PC-3 (cell line): ENCODE measurements at regions not wholly inside any gene's neighbourhood (a gene's known extent, or its start where the extent isn't known, plus 50 kb on each side); places are given as distances from the start of the nearest gene placed in this dataset.
A peak's percentile ranks its signal among the peaks of the same experiment; 100 is the strongest.
"Not testable (repeated sequence)": the region's sequence is repeated elsewhere in the genome, so short reads cannot be mapped to it uniquely, and the experiment has no call there.

Source experiments
- ATAC-seq: fragments of 200-7000 bp; cut with Tn5 transposase; 2 replicates; pipeline ENCODE4 v1.9.1; 2020; ENCODE audit warnings: mild to moderate bottlenecking, moderate library complexity
- BruUV-seq: library from RNA; stranded (reverse); fragments of 400-500 nt; replicated peaks from 2 replicates; lab custom pipeline; 2021; lab: Mats Ljungman, UMichigan
- CTCF ChIA-PET: fragments of 300-600 bp; sonication (Branson Sonifier 250); formaldehyde crosslinking; loops from one replicate; lab custom pipeline; 2022; ENCODE audit warnings: antibody characterized with exemption; lab: Charles Lee
- POLR2A ChIA-PET: fragments of 300-600 bp; sonication (Branson Sonifier 250); formaldehyde crosslinking; loops from one replicate; lab custom pipeline; 2022; ENCODE audit warnings: antibody characterized with exemption; ENCODE audit not compliant: unreplicated experiment; lab: Charles Lee
- DNase-seq: peaks from one replicate; pipeline ENCODE4 v3.0.0-alpha.2; 2015
- H2AFZ ChIP-seq: fragments of 300-600 bp; sonication (generic); 2 replicates; pipeline ENCODE4 v1.6.0; 2016; ENCODE audit warnings: antibody characterized with exemption, low read length
- H3F3A ChIP-seq: fragments of 300-600 bp; sonication (generic); one replicate; pipeline ENCODE4 v1.6.0; 2017; ENCODE audit warnings: antibody characterized with exemption, low read length, control low read depth, mild to moderate bottlenecking; ENCODE audit not compliant: unreplicated experiment
- H3K27ac ChIP-seq: fragments of 300-600 bp; sonication (generic); 2 replicates; pipeline ENCODE4 v1.5.1; 2016; ENCODE audit warnings: mild to moderate bottlenecking, low read length
- H3K27me3 ChIP-seq: fragments of 300-600 bp; sonication (generic); 2 replicates; pipeline ENCODE4 v1.6.1; 2016; ENCODE audit warnings: low read length, mixed read lengths
- H3K36me3 ChIP-seq: fragments of 300-600 bp; sonication (generic); 2 replicates; pipeline ENCODE4 v1.6.1; 2016; ENCODE audit warnings: low read depth, mixed run types, low read length, mixed read lengths
- H3K4me1 ChIP-seq: fragments of 300-600 bp; sonication (generic); 2 replicates; pipeline ENCODE4 v1.5.1; 2016; ENCODE audit warnings: low read length; ENCODE audit not compliant: insufficient read depth
- H3K4me2 ChIP-seq: fragments of 300-600 bp; sonication (generic); 2 replicates; pipeline ENCODE4 v1.6.0; 2016; ENCODE audit warnings: low read length
- H3K4me3 ChIP-seq: fragments of 300-600 bp; sonication (generic); 2 replicates; pipeline ENCODE4 v1.5.1; 2016; ENCODE audit warnings: mild to moderate bottlenecking, low read length, mixed read lengths
- H3K79me2 ChIP-seq: fragments of 300-600 bp; sonication (generic); 2 replicates; pipeline ENCODE4 v1.6.1; 2017; ENCODE audit warnings: low read length, mixed read lengths
- H3K9ac ChIP-seq: fragments of 300-600 bp; sonication (generic); 2 replicates; pipeline ENCODE4 v1.6.0; 2016; ENCODE audit warnings: mild to moderate bottlenecking, low read length
- H3K9me2 ChIP-seq: fragments of 300-600 bp; sonication (generic); replicated peaks from 2 replicates; pipeline ENCODE4 v1.6.1; 2016; ENCODE audit warnings: mixed run types, low read length, mixed read lengths
- H3K9me3 ChIP-seq: fragments of 300-600 bp; sonication (generic); 2 replicates; pipeline ENCODE4 v1.6.1; 2016; ENCODE audit warnings: low read length, mixed read lengths
- H4K20me1 ChIP-seq: fragments of 300-600 bp; sonication (generic); 2 replicates; pipeline ENCODE4 v1.6.1; 2016; ENCODE audit warnings: low read length, mixed read lengths
- intact Hi-C: fragments of 100-400 bp; cut with micrococcal nuclease; formaldehyde crosslinking; loops from 2 replicates; pipeline ENCODE4 v1.9.0; 2023
- TF ChIP-seq, protein P1 (sequence below): fragments of 300-600 bp; sonication (generic); conservative IDR thresholded peaks from 2 replicates; pipeline ENCODE4 v1.5.1; 2017; ENCODE audit warnings: antibody characterized with exemption, low read depth, mild to moderate bottlenecking, low read length

DNA sequence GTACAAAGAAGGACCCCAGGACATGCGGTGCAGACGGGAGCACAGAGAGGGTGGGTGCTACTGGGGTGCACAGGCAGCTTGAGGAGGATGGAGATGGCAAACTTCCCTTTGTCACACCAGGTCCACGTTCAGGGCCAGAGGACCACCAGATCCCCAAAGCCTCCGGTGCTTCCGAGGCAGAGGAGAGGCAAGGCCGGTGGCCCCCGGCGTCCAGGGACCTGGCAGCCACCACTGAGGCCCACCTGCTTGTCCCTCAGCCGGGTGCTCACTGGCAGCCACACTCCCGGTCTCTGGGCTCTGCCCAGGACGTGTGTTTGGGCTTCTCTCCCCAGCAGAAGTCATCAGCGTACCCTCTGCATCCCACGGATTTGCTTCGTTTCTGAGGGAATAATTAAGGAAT lies 571.1 kb downstream of the TUBA3C start:
- H3K4me3 ChIP-seq, H3K9ac ChIP-seq, H3K9me3 ChIP-seq, DNase-seq, CTCF ChIA-PET, H3K27ac ChIP-seq, H3K9me2 ChIP-seq, H4K20me1 ChIP-seq, intact Hi-C loops, H3K27me3 ChIP-seq, H3K36me3 ChIP-seq, H3F3A ChIP-seq, H3K4me1 ChIP-seq, BruUV-seq, ATAC-seq, H3K4me2 ChIP-seq, H2AFZ ChIP-seq, POLR2A ChIA-PET, H3K79me2 ChIP-seq: not testable (repeated sequence)

DNA sequence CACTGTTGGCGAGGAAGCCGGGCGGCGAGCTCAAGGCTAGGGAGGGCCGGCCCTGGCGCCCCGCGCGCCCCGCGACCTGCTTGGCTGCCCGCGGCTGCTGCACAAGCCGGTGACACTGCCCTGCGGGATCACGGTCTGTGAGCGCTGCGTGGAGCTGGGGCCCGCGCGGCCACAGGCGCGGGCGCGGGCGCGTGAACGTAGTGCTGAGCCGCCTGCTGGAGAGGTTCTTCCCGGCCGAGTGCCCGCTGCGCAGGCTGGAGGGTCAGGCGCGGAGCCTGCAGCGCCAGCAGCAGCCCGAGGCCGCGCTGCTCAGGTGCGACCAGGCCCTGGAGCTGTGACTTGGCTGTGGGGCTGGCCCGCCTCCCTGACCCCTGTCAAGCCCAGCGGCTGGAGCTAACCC lies 572.3 kb downstream of the TUBA3C start:
- H4K20me1 ChIP-seq, DNase-seq, H3K9me3 ChIP-seq, H3K4me3 ChIP-seq, BruUV-seq, H3K36me3 ChIP-seq, H3K9ac ChIP-seq, H3K27ac ChIP-seq, H3K9me2 ChIP-seq, H3K4me1 ChIP-seq, H3K4me2 ChIP-seq, intact Hi-C loops, CTCF ChIA-PET, H2AFZ ChIP-seq, POLR2A ChIA-PET, H3K27me3 ChIP-seq, H3F3A ChIP-seq, H3K79me2 ChIP-seq, ATAC-seq: not testable (repeated sequence)

DNA sequence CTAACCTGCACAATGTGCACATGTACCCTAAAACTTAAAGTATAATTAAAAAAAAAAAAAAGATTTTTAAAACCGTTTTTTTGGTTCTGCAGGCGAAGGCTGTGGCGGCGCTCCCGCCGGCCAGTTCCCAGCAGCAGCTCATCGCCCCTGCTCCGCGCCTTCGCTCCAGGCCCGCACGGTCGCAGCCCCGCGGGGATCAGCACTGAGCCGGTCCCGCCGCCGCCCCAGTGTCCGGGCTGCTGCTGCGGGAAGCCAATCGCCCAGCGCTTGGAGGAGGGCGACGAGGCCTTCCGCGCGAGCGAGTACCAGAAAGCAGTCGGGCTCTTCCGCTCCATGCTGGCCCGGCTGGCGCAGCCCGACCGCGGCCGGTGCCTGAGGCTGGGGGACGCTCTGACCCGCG lies 572.8 kb downstream of the TUBA3C start:
- intact Hi-C loops, CTCF ChIA-PET, H3K27me3 ChIP-seq, H3K79me2 ChIP-seq, H3K4me2 ChIP-seq, H4K20me1 ChIP-seq, H3K4me1 ChIP-seq, ATAC-seq, H3K4me3 ChIP-seq, H3K9ac ChIP-seq, H3K36me3 ChIP-seq, H2AFZ ChIP-seq, POLR2A ChIA-PET, H3K9me3 ChIP-seq, H3K27ac ChIP-seq, DNase-seq, H3F3A ChIP-seq, H3K9me2 ChIP-seq, BruUV-seq: not testable (repeated sequence)

- H4K20me1 ChIP-seq, BruUV-seq, H3K9me2 ChIP-seq, H3K27ac ChIP-seq, DNase-seq, H3K4me2 ChIP-seq, H2AFZ ChIP-seq, CTCF ChIA-PET, H3K4me3 ChIP-seq, H3K36me3 ChIP-seq, H3K79me2 ChIP-seq, intact Hi-C loops, POLR2A ChIA-PET, H3K9me3 ChIP-seq, H3K9ac ChIP-seq, H3K4me1 ChIP-seq, H3K27me3 ChIP-seq, H3F3A ChIP-seq, ATAC-seq: not testable (repeated sequence)
Measured at GRCh38 chr13:18600366-18600765, 581.3 kb downstream of the TUBA3C start.

DNA sequence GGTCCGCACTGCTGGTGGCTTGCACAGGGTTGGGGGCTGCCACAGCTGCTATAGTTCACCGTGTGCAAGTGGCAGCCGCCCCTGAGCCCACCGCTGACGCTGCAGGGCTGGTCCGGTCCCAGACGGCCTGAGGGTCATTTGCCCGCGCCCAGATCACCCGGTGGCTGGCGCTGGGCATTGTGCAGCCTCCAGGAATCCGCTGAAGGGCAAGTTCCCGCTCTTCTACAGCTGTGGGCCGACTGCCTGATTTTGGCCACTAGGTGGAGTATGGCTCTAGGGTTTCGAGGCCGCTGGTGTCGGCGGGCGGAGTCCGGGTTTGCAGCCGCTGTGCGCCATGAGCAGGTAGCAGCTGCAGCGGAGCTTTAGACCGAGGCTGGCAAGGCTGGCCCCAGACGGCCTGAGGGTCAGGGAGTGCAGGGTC lies 581.8 kb downstream of the TUBA3C start:
- H3K27me3 ChIP-seq, H4K20me1 ChIP-seq, POLR2A ChIA-PET, H3K4me3 ChIP-seq, H2AFZ ChIP-seq, H3K79me2 ChIP-seq, BruUV-seq, intact Hi-C loops, H3F3A ChIP-seq, H3K36me3 ChIP-seq, H3K27ac ChIP-seq, DNase-seq, H3K9ac ChIP-seq, CTCF ChIA-PET, H3K9me3 ChIP-seq, H3K9me2 ChIP-seq, ATAC-seq, H3K4me2 ChIP-seq, H3K4me1 ChIP-seq: not testable (repeated sequence)
- TF ChIP-seq, protein P1, sequence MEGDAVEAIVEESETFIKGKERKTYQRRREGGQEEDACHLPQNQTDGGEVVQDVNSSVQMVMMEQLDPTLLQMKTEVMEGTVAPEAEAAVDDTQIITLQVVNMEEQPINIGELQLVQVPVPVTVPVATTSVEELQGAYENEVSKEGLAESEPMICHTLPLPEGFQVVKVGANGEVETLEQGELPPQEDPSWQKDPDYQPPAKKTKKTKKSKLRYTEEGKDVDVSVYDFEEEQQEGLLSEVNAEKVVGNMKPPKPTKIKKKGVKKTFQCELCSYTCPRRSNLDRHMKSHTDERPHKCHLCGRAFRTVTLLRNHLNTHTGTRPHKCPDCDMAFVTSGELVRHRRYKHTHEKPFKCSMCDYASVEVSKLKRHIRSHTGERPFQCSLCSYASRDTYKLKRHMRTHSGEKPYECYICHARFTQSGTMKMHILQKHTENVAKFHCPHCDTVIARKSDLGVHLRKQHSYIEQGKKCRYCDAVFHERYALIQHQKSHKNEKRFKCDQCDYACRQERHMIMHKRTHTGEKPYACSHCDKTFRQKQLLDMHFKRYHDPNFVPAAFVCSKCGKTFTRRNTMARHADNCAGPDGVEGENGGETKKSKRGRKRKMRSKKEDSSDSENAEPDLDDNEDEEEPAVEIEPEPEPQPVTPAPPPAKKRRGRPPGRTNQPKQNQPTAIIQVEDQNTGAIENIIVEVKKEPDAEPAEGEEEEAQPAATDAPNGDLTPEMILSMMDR, result peak; percentile 17; the same call in 1 of the 2 replicates

DNA sequence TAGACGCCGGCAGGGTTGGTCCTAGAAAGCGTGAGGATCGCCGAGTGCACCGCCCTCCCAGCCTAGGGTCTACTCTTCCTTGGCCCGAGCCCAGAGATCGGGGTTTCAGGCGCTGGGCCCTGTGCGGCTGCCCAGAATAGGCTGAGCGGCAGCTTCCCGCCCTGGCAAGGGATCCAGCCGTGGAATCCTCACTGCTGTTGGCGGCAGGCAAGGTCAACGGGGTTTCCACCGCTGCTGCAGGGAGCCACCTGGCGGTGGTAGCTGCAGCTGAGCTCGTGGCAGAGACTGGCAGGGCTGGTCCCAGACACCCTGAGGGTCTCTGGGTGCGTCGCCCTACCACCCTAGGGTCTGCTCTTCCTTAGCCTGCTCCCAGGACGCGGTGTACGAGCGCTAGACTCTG lies 583.1 kb downstream of the TUBA3C start:
- H3K27ac ChIP-seq, H2AFZ ChIP-seq, H3K27me3 ChIP-seq, H3K4me1 ChIP-seq, H3K79me2 ChIP-seq, H3F3A ChIP-seq, H3K9ac ChIP-seq, H3K9me2 ChIP-seq, H3K36me3 ChIP-seq, H4K20me1 ChIP-seq, POLR2A ChIA-PET, intact Hi-C loops, H3K9me3 ChIP-seq, ATAC-seq, CTCF ChIA-PET, H3K4me2 ChIP-seq, BruUV-seq, H3K4me3 ChIP-seq: not testable (repeated sequence)
- peak; percentile 7 for DNase-seq
